ENCODE measurements at regions not wholly inside any gene's neighbourhood (a gene's known extent, or its start where the extent isn't known, plus 50 kb on each side); places are given as distances from the start of the nearest gene placed in this dataset.

DNA sequence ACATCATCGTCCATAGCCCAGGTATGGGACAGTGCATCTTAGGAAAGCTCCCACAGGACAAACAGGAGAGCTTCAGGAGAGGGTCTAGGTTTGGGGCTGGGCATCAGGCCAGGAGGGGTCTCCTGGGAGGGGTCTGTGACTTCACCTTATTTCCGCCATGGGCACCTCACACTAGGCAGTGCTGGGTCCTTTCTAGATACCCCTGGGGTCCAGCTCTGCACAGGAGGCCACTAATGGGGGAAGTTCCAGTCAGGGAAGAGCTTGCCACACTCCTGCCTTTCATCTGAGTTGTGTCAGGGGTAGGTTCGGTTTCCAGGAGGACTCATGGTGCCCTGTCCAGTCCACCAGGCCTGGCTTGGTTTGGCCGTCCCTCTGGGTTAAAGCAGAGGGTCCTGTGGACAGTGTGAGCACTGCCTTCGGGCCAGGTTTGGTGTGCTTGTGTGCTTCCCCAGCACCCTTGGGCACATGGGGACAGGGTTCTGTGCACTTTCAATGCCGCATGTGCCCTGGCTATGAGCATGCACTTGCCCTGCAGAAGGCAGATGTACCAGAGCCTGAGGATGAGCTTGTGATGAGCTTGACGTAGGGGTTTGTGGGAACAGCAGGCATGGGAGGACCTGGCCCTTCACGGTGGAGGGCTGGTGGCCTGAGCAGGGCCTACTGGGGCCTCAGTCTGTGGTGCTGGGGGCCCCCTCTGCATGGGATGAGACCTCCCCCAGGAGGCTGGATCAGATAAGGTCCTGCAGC lies 377.7 kb upstream of the NUPR2 start (continued):
- TF ChIP-seq, protein P1, sequence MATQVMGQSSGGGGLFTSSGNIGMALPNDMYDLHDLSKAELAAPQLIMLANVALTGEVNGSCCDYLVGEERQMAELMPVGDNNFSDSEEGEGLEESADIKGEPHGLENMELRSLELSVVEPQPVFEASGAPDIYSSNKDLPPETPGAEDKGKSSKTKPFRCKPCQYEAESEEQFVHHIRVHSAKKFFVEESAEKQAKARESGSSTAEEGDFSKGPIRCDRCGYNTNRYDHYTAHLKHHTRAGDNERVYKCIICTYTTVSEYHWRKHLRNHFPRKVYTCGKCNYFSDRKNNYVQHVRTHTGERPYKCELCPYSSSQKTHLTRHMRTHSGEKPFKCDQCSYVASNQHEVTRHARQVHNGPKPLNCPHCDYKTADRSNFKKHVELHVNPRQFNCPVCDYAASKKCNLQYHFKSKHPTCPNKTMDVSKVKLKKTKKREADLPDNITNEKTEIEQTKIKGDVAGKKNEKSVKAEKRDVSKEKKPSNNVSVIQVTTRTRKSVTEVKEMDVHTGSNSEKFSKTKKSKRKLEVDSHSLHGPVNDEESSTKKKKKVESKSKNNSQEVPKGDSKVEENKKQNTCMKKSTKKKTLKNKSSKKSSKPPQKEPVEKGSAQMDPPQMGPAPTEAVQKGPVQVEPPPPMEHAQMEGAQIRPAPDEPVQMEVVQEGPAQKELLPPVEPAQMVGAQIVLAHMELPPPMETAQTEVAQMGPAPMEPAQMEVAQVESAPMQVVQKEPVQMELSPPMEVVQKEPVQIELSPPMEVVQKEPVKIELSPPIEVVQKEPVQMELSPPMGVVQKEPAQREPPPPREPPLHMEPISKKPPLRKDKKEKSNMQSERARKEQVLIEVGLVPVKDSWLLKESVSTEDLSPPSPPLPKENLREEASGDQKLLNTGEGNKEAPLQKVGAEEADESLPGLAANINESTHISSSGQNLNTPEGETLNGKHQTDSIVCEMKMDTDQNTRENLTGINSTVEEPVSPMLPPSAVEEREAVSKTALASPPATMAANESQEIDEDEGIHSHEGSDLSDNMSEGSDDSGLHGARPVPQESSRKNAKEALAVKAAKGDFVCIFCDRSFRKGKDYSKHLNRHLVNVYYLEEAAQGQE (IDR thresholded peaks at IDR 0.05; ENCODE audit: low read depth, low read length): no peak
- TF ChIP-seq YY1 (IDR thresholded peaks at IDR 0.05; ENCODE audit: low read depth) (no peak), SIN3A (IDR thresholded peaks at IDR 0.05; ENCODE audit: borderline replicate concordance, low read depth, low read length) (no peak), CHD2 (IDR thresholded peaks at IDR 0.05; ENCODE audit: low read length, partially characterized antibody) (no peak), NRF1 (IDR thresholded peaks at IDR 0.05; ENCODE audit: low read depth, low read length) (no peak)

DNA sequence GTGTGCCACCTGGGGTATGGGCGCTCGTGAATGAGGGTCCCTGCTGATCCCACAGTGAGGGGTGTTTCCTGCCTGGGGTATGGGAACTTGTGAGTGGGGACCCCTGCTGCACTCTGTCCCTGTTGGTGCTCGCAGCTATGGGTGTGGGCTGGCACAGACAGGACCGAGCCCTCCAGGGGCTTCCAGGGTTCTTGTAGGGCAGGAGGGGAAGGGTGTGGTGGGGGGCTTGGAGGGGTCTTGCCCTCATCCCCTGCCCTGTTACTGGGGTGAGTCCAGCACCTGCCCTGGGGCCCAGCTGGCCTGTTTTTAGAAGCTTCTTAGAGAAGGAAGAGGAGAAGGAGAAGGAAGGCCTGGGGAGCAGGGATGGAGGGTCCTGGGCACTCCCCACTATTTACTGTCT lies 377.0 kb upstream of the NUPR2 start:
- Histone ChIP-seq H3K27ac (ENCODE audit: low read depth in 2 of 2, low read length in 1 of 2) (no peak overlapping the region), H3K9ac (no peak overlapping the region), H3K79me2 (ENCODE audit: insufficient read depth) (no peaks in the 10 kb centered on the region), H3F3A (replicated peaks; ENCODE audit: insufficient read depth) (no peaks in the 10 kb centered on the region), H3K4me2 (no peak overlapping the region), H3K4me1 (ENCODE audit: control insufficient read depth in 1 of 2, insufficient read depth in 2 of 2, low read depth in 1 of 2, low read length in 1 of 2) (no peaks in the 10 kb centered on the region), H3K36me3 (replicated peaks in 1 of 2; ENCODE audit: control insufficient read depth in 1 of 2, insufficient read depth in 2 of 2, low read length in 1 of 2) (no peaks in the 10 kb centered on the region), H3K27me3 (ENCODE audit: insufficient read depth) (no peaks in the 10 kb centered on the region), H2AFZ (ENCODE audit: low read depth) (no peak overlapping the region), H4K20me1 (ENCODE audit: insufficient read depth) (no peaks in the 10 kb centered on the region), H3K4me3 (ENCODE audit: low read depth in 2 of 2, low read length in 1 of 2) (no peak overlapping the region), H3K9me3 (peaks cover 3% of the 10 kb centered on the region; the same call in 1 of the 2 replicates), H3K9me2 (no peaks in the 10 kb centered on the region)
- ChIA-PET CTCF (no interaction called here), POLR2A (no interaction called here)
- TF ChIP-seq RCOR1 (IDR thresholded peaks at IDR 0.05; ENCODE audit: low read length) (no peak), YY1 (IDR thresholded peaks at IDR 0.05; ENCODE audit: low read depth) (no peak), POLR2AphosphoS5 (IDR thresholded peaks at IDR 0.05; ENCODE audit: low read depth, low read length) (no peak), GATA2 (CRISPR knock-in tag; IDR thresholded peaks at IDR 0.05) (no peak), FOSL2 (IDR thresholded peaks at IDR 0.05; ENCODE audit: borderline replicate concordance, low read depth) (no peak), FOXM1 (IDR thresholded peaks at IDR 0.05; ENCODE audit: low read depth) (no peak), RFX5 (IDR thresholded peaks at IDR 0.05; ENCODE audit: low read length) (no peak), RXRA (IDR thresholded peaks at IDR 0.05; ENCODE audit: borderline replicate concordance, low read depth) (no peak), GABPA (IDR thresholded peaks at IDR 0.05; ENCODE audit: low read depth) (no peak), TAF1 (IDR thresholded peaks at IDR 0.05; ENCODE audit: borderline replicate concordance, low read depth, low read length) (no peak), EP300 (IDR thresholded peaks at IDR 0.05; ENCODE audit: borderline replicate concordance in 1 of 2, low read depth in 1 of 2, low read length in 1 of 2) (no peak), ELF1 (IDR thresholded peaks at IDR 0.05) (no peak)
- TF ChIP-seq, protein P2, sequence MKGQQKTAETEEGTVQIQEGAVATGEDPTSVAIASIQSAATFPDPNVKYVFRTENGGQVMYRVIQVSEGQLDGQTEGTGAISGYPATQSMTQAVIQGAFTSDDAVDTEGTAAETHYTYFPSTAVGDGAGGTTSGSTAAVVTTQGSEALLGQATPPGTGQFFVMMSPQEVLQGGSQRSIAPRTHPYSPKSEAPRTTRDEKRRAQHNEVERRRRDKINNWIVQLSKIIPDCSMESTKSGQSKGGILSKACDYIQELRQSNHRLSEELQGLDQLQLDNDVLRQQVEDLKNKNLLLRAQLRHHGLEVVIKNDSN (IDR thresholded peaks at IDR 0.05; ENCODE audit: borderline replicate concordance, low read depth): no peak
- WGBS (ENCODE audit: low lambda C conversion rate): 0% methylated on average over 4 of the region's 4 CpGs
- DNase-seq: no peak

All from SK-N-SH (cell line).